Lung (tissue), 11 donors: ENCODE measurements at regions not wholly inside any gene's neighbourhood (a gene's known extent, or its start where the extent isn't known, plus 50 kb on each side); places are given as distances from the start of the nearest gene placed in this dataset.

Experiments
- ATAC-seq: fragments of 200-7000 bp; cut with Tn5 transposase; one replicate; pipeline ENCODE4 v1.9.1; 2020; ENCODE audit warnings: moderate number of reproducible peaks; ENCODE audit not compliant: insufficient read depth, low FRiP score
- DNase-seq, 3 donors: peaks; one replicate each; pipeline ENCODE4 v3.0.0-alpha.2; 2013 to 2017
- H3K27ac ChIP-seq, 2 donors: one replicate each; pipeline ENCODE4 v1.5.1; 2013; ENCODE audit warnings: mild to moderate bottlenecking in 2 of 2, moderate library complexity in 2 of 2, control low read depth in 1 of 2, inconsistent platforms in 1 of 2, low read depth in 1 of 2, low read length in 1 of 2
- H3K27me3 ChIP-seq, 3 donors: one replicate each; pipeline ENCODE4 v1.5.1; 2013; ENCODE audit warnings: low read length in 2 of 3; ENCODE audit not compliant: control insufficient read depth in 3 of 3, insufficient read depth in 3 of 3
- H3K36me3 ChIP-seq, 4 donors: one replicate each; pipeline ENCODE4 v1.5.1; 2013; ENCODE audit warnings: low read length in 4 of 4, mild to moderate bottlenecking in 1 of 4, moderate library complexity in 1 of 4; ENCODE audit not compliant: control insufficient read depth in 4 of 4, insufficient read depth in 4 of 4
- H3K4me1 ChIP-seq, 5 donors: one replicate each; pipeline ENCODE4 v1.5.1; 2013; ENCODE audit warnings: low read length in 5 of 5, mild to moderate bottlenecking in 2 of 5, moderate library complexity in 1 of 5; ENCODE audit not compliant: control insufficient read depth in 5 of 5, insufficient read depth in 5 of 5
- H3K4me3 ChIP-seq: one replicate; pipeline ENCODE4 v1.5.1; 2013; ENCODE audit warnings: mild to moderate bottlenecking, control low read depth, moderate library complexity
- H3K9ac ChIP-seq, 2 donors: one replicate each; pipeline ENCODE4 v1.5.1; 2013; ENCODE audit warnings: low read length in 2 of 2, control low read depth in 1 of 2; ENCODE audit not compliant: insufficient read depth in 1 of 2
- H3K9me3 ChIP-seq, 4 donors: one replicate each; pipeline ENCODE4 v1.5.1; 2013; ENCODE audit warnings: low read length in 3 of 4, mild to moderate bottlenecking in 1 of 4, moderate library complexity in 1 of 4; ENCODE audit not compliant: control insufficient read depth in 4 of 4, insufficient read depth in 3 of 4
- WGBS, 2 donors: extraction: QIAGEN DNeasy Blood & Tissue Kit; methylation state at CpG; one replicate each; pipeline ENCODE4 v1.1.7; 2013; 5-methylcytosine and 5-hydroxymethylcytosine counted together
- TF ChIP-seq, protein P1 (sequence below): IDR thresholded peaks from 2 replicates; pipeline ENCODE4 v1.5.1; 2012; ENCODE audit warnings: mild to moderate bottlenecking; ENCODE audit errors: control extremely low read depth, extremely low read depth
- donor health status: control.
- donor health status: control.
- donor health status: Bipolar disorder and iron deficiency.
- donor health status: healthy.
- donor health status: DM: yes; HTN: yes; CAD: no.

- 69 to 75% methylated on average over 16 of the region's 16 CpGs for WGBS, 2 donors
Observed at GRCh38 chr22:49016909-49017481, 810.7 kb downstream of the BRD1 start.

DNA sequence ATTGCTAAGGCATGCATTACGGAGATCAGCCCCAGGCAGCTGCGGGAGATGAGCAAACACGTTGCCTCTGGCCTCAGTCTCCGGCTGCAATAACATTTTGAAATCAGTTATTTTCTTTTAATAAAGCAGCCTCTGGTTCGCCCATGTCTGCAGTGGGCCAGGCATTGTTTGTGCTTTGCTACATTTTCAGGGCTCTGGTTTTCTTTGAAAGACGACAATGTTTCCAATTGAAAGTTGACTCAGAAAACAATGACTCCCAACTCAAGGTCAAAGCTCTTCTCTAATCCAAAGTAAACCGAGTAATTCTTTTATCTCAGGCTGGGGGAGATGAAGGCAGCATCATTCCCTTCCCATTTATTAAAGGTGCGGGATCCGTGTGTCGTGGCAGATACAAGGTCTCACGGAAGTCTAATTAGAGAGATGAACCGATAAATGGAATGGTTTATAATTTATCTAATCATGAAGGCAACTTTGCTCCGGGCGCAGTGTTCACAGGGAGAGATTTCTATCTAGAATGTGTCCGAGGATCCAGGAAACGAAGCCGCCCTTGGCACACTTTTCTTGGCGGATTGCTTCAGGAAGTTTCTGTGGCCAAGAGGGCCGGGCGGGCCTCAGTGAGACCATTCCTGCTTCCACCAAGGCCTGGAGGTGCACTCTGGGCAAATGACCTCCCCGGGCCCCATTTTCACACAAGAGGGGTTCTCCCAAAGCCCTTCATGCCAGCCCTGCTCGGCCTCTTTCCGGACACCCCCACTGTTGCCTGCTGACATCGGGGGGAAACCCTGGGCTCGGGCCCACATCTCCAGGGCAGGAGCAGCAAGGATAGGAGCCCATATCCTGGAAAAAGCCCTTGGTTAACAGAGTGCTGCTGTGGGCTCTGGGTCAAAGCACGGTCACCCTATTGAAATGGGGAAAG, 811.4 kb downstream of the BRD1 start:
- Histone ChIP-seq H3K27me3 (no peaks in the 10 kb centered on the region), H3K9ac (no peak overlapping the region), H3K4me1 (peaks cover 0 to 10% (median 0%) of the 10 kb centered on the region in 5 donors), H3K27ac (peak overlapping the region in 1 of 2 donors; percentile 75), H3K36me3 (no peaks in the 10 kb centered on the region), H3K9me3 (no peaks in the 10 kb centered on the region), H3K4me3 (no peak overlapping the region)
- DNase-seq, result no peak
- ATAC-seq, result no peak
- TF ChIP-seq, protein P1, sequence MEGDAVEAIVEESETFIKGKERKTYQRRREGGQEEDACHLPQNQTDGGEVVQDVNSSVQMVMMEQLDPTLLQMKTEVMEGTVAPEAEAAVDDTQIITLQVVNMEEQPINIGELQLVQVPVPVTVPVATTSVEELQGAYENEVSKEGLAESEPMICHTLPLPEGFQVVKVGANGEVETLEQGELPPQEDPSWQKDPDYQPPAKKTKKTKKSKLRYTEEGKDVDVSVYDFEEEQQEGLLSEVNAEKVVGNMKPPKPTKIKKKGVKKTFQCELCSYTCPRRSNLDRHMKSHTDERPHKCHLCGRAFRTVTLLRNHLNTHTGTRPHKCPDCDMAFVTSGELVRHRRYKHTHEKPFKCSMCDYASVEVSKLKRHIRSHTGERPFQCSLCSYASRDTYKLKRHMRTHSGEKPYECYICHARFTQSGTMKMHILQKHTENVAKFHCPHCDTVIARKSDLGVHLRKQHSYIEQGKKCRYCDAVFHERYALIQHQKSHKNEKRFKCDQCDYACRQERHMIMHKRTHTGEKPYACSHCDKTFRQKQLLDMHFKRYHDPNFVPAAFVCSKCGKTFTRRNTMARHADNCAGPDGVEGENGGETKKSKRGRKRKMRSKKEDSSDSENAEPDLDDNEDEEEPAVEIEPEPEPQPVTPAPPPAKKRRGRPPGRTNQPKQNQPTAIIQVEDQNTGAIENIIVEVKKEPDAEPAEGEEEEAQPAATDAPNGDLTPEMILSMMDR, result no peak
- WGBS, 2 donors, result 64 to 76% methylated on average over 26 of the region's 26 CpGs

More at GRCh38 chr22:49016909-49017481, 810.7 kb downstream of the BRD1 start:
- TF ChIP-seq, protein P1, result no peak
- peak overlapping the region in 1 of 2 donors; percentile 75 for H3K27ac ChIP-seq
- H3K9ac ChIP-seq, result no peak overlapping the region
- H3K4me1 ChIP-seq, result peaks cover 0 to 10% (median 0%) of the 10 kb centered on the region in 5 donors
- H3K4me3 ChIP-seq, result no peak overlapping the region
- no peak for DNase-seq
- ATAC-seq, result no peak
- no peaks in the 10 kb centered on the region for H3K27me3 ChIP-seq
- H3K9me3 ChIP-seq, result no peaks in the 10 kb centered on the region
- H3K36me3 ChIP-seq, result no peaks in the 10 kb centered on the region

GRCh38 chr22:49015459-49015858, 812.2 kb downstream of the BRD1 start:
- H3K27me3 ChIP-seq, result no peaks in the 10 kb centered on the region
- ATAC-seq (no peak), DNase-seq (no peak)
- WGBS, 2 donors, result 84 to 86% methylated on average over 13 of the region's 13 CpGs
- H3K36me3 ChIP-seq, result no peaks in the 10 kb centered on the region
- peaks cover 0 to 10% (median 0%) of the 10 kb centered on the region in 5 donors for H3K4me1 ChIP-seq
- H3K4me3 ChIP-seq, result no peak overlapping the region
- TF ChIP-seq, protein P1, result no peak
- no peak overlapping the region for H3K9ac ChIP-seq
- no peaks in the 10 kb centered on the region for H3K9me3 ChIP-seq
- H3K27ac ChIP-seq, result peak overlapping the region in 1 of 2 donors; percentile 33
